Kidney epithelial cell (primary cell): ENCODE measurements at regions not wholly inside any gene's neighbourhood (a gene's known extent, or its start where the extent isn't known, plus 50 kb on each side); places are given as distances from the start of the nearest gene placed in this dataset.

Source experiments
- DNase-seq: peaks from one replicate; pipeline ENCODE4 v3.0.0-alpha.2; 2010; ENCODE audit warnings: low read depth
- H3K27me3 ChIP-seq: 2 replicates; pipeline ENCODE4 v1.6.0; 2011; ENCODE audit warnings: low read length; ENCODE audit not compliant: control insufficient read depth, insufficient read depth
- H3K36me3 ChIP-seq: 2 replicates; pipeline ENCODE4 v1.5.1; 2011; ENCODE audit warnings: low read length; ENCODE audit not compliant: control insufficient read depth, insufficient read depth
- H3K4me3 ChIP-seq: 2 replicates; pipeline ENCODE4 v1.5.1; 2011; ENCODE audit warnings: low read depth, mild to moderate bottlenecking, control low read depth, low read length
- CTCF ChIP-seq: IDR thresholded peaks from 2 replicates; pipeline ENCODE4 v1.5.1; 2011; ENCODE audit warnings: mild to moderate bottlenecking, moderate library complexity, low read length, control low read depth, inconsistent platforms; ENCODE audit not compliant: insufficient read depth, poor library complexity, severe bottlenecking

GRCh38 chr14:101707068-101707842 is 54.3 kb upstream of the PPP2R5C start:
- H3K36me3 ChIP-seq: no peaks in the 10 kb centered on the region
- DNase-seq: peak; percentile 35
- no peak overlapping the region for H3K4me3 ChIP-seq
- peak; percentile 69 for TF ChIP-seq CTCF
- peaks cover 8% of the 10 kb centered on the region for H3K27me3 ChIP-seq

GRCh38 chr14:101707863-101708620 is 53.5 kb upstream of the PPP2R5C start:
- H3K27me3 ChIP-seq: peaks cover 8% of the 10 kb centered on the region

GRCh38 chr14:101708853-101709532 is 52.5 kb upstream of the PPP2R5C start:
- DNase-seq: no peak
- no peak for TF ChIP-seq CTCF
- H3K4me3 ChIP-seq: no peak overlapping the region
- no peaks in the 10 kb centered on the region for H3K36me3 ChIP-seq
- peaks cover 8% of the 10 kb centered on the region for H3K27me3 ChIP-seq

More at GRCh38 chr14:101707863-101708620, 53.5 kb upstream of the PPP2R5C start:
- Histone ChIP-seq H3K36me3 (no peaks in the 10 kb centered on the region), H3K4me3 (no peak overlapping the region)
- no peak for TF ChIP-seq CTCF
- no peak for DNase-seq

GRCh38 chr14:101709533-101709881 is 52.0 kb upstream of the PPP2R5C start:
- TF ChIP-seq CTCF: no peak
- no peak for DNase-seq
- H3K36me3 ChIP-seq: no peaks in the 10 kb centered on the region
- peaks cover 8% of the 10 kb centered on the region for H3K27me3 ChIP-seq
- no peak overlapping the region for H3K4me3 ChIP-seq

GRCh38 chr14:101709962-101710931 is 51.3 kb upstream of the PPP2R5C start:
- DNase-seq: no peak
- H3K36me3 ChIP-seq: no peaks in the 10 kb centered on the region
- peaks cover 8% of the 10 kb centered on the region for H3K27me3 ChIP-seq
- H3K4me3 ChIP-seq: no peak overlapping the region
- no peak for TF ChIP-seq CTCF
